ENCODE measurements at regions not wholly inside any gene's neighbourhood (a gene's known extent, or its start where the extent isn't known, plus 50 kb on each side); places are given as distances from the start of the nearest gene placed in this dataset.

GRCh38 chr5:74075501-74076484 is 449.8 kb downstream of the ARHGEF28 start:
- Histone ChIP-seq H3K4me1 (ENCODE audit: insufficient read depth, low read length, poor library complexity, severe bottlenecking) (peaks cover 55% of the 10 kb centered on the region), H3K36me3 (ENCODE audit: insufficient read depth, low read length) (no peaks in the 10 kb centered on the region), H4K20me1 (ENCODE audit: insufficient read depth, low read length, poor library complexity, severe bottlenecking) (no peaks in the 10 kb centered on the region), H3K9me2 (replicated peaks; ENCODE audit: low read depth, low read length) (no peaks in the 10 kb centered on the region), H3F3A (ENCODE audit: low read depth) (0 out of 2 replicates have a peak, but pooled peaks cover 2% of the 10 kb centered on the region), H3K79me2 (ENCODE audit: insufficient read depth, low read length) (no peaks in the 10 kb centered on the region), H2AFZ (ENCODE audit: low read length) (peak overlapping the region; percentile 59), H3K4me2 (ENCODE audit: low read depth, low read length, poor library complexity, severe bottlenecking) (peak overlapping the region; percentile 4), H3K27me3 (ENCODE audit: insufficient read depth, low read length, poor library complexity, severe bottlenecking) (no peaks in the 10 kb centered on the region), H3K9me3 (ENCODE audit: insufficient read depth, low read depth, low read length) (no peaks in the 10 kb centered on the region), H3K4me3 (ENCODE audit: low read length, poor library complexity, severe bottlenecking) (no peak overlapping the region), H3K9ac (ENCODE audit: low read depth, low read length, poor library complexity, severe bottlenecking) (no peak overlapping the region)
- TF ChIP-seq, protein P1, sequence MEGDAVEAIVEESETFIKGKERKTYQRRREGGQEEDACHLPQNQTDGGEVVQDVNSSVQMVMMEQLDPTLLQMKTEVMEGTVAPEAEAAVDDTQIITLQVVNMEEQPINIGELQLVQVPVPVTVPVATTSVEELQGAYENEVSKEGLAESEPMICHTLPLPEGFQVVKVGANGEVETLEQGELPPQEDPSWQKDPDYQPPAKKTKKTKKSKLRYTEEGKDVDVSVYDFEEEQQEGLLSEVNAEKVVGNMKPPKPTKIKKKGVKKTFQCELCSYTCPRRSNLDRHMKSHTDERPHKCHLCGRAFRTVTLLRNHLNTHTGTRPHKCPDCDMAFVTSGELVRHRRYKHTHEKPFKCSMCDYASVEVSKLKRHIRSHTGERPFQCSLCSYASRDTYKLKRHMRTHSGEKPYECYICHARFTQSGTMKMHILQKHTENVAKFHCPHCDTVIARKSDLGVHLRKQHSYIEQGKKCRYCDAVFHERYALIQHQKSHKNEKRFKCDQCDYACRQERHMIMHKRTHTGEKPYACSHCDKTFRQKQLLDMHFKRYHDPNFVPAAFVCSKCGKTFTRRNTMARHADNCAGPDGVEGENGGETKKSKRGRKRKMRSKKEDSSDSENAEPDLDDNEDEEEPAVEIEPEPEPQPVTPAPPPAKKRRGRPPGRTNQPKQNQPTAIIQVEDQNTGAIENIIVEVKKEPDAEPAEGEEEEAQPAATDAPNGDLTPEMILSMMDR (conservative IDR thresholded peaks at IDR 0.05; ENCODE audit: low read length), result no peak
- TF ChIP-seq EZH2phosphoT487 (IDR thresholded peaks at IDR 0.05; ENCODE audit: borderline replicate concordance), result no peak

- no peaks in the 10 kb centered on the region for H3K9me2 ChIP-seq (replicated peaks; ENCODE audit: low read depth, low read length)
- peaks cover 45% of the 10 kb centered on the region for H3K4me1 ChIP-seq (ENCODE audit: insufficient read depth, low read length, poor library complexity, severe bottlenecking)
These were observed 448.1 kb downstream of the ARHGEF28 start for GRCh38 chr5:74074111-74074510.

GRCh38 chr5:74073257-74073656 is 447.3 kb downstream of the ARHGEF28 start:
- H3K36me3 ChIP-seq (ENCODE audit: insufficient read depth, low read length), result no peaks in the 10 kb centered on the region

More at GRCh38 chr5:74074111-74074510, 448.1 kb downstream of the ARHGEF28 start:
- no peak overlapping the region for H3K4me3 ChIP-seq (ENCODE audit: low read length, poor library complexity, severe bottlenecking)
- H3K4me2 ChIP-seq (ENCODE audit: low read depth, low read length, poor library complexity, severe bottlenecking), result no peak overlapping the region
- H3F3A ChIP-seq (ENCODE audit: low read depth), result 0 out of 2 replicates have a peak, but pooled peaks cover 2% of the 10 kb centered on the region
- H3K27me3 ChIP-seq (ENCODE audit: insufficient read depth, low read length, poor library complexity, severe bottlenecking), result no peaks in the 10 kb centered on the region
- H3K9me3 ChIP-seq (ENCODE audit: insufficient read depth, low read depth, low read length), result no peaks in the 10 kb centered on the region
- no peak overlapping the region for H2AFZ ChIP-seq (ENCODE audit: low read length)
- no peaks in the 10 kb centered on the region for H3K79me2 ChIP-seq (ENCODE audit: insufficient read depth, low read length)
- no peaks in the 10 kb centered on the region for H4K20me1 ChIP-seq (ENCODE audit: insufficient read depth, low read length, poor library complexity, severe bottlenecking)
- no peak for TF ChIP-seq EZH2phosphoT487 (IDR thresholded peaks at IDR 0.05; ENCODE audit: borderline replicate concordance)
- TF ChIP-seq, protein P1 (conservative IDR thresholded peaks at IDR 0.05; ENCODE audit: low read length), result no peak
- H3K9ac ChIP-seq (ENCODE audit: low read depth, low read length, poor library complexity, severe bottlenecking), result no peak overlapping the region
- no peaks in the 10 kb centered on the region for H3K36me3 ChIP-seq (ENCODE audit: insufficient read depth, low read length)

More at GRCh38 chr5:74073257-74073656, 447.3 kb downstream of the ARHGEF28 start:
- 0 out of 2 replicates have a peak overlapping the region, but pooled peaks have one; percentile 54 for H2AFZ ChIP-seq (ENCODE audit: low read length)
- H3K4me2 ChIP-seq (ENCODE audit: low read depth, low read length, poor library complexity, severe bottlenecking), result peak overlapping the region; percentile 28
- H3K9me2 ChIP-seq (replicated peaks; ENCODE audit: low read depth, low read length), result no peaks in the 10 kb centered on the region
- H3K9ac ChIP-seq (ENCODE audit: low read depth, low read length, poor library complexity, severe bottlenecking), result peak overlapping the region; percentile 11
- no peaks in the 10 kb centered on the region for H3K9me3 ChIP-seq (ENCODE audit: insufficient read depth, low read depth, low read length)
- no peaks in the 10 kb centered on the region for H3K79me2 ChIP-seq (ENCODE audit: insufficient read depth, low read length)
- no peaks in the 10 kb centered on the region for H3K27me3 ChIP-seq (ENCODE audit: insufficient read depth, low read length, poor library complexity, severe bottlenecking)
- H4K20me1 ChIP-seq (ENCODE audit: insufficient read depth, low read length, poor library complexity, severe bottlenecking), result no peaks in the 10 kb centered on the region
- TF ChIP-seq, protein P1 (conservative IDR thresholded peaks at IDR 0.05; ENCODE audit: low read length), result no peak
- no peak for TF ChIP-seq EZH2phosphoT487 (IDR thresholded peaks at IDR 0.05; ENCODE audit: borderline replicate concordance)
- peaks cover 45% of the 10 kb centered on the region for H3K4me1 ChIP-seq (ENCODE audit: insufficient read depth, low read length, poor library complexity, severe bottlenecking)
- H3K4me3 ChIP-seq (ENCODE audit: low read length, poor library complexity, severe bottlenecking), result no peak overlapping the region
- H3F3A ChIP-seq (ENCODE audit: low read depth), result 0 out of 2 replicates have a peak, but pooled peaks cover 2% of the 10 kb centered on the region

Measured in Loucy (cell line).